Hepatocyte (in vitro differentiated cells): ENCODE measurements at regions not wholly inside any gene's neighbourhood (a gene's known extent, or its start where the extent isn't known, plus 50 kb on each side); places are given as distances from the start of the nearest gene placed in this dataset.

Experiments used
- DNase-seq: peaks from one replicate; pipeline ENCODE4 v3.0.0-alpha.2; 2016; ENCODE audit warnings: low spot score
- H2AFZ ChIP-seq: fragments of 200-600 bp; sonication (generic); 2 replicates; pipeline ENCODE4 v1.6.0; 2016; ENCODE audit warnings: antibody characterized with exemption, mild to moderate bottlenecking
- H3K27ac ChIP-seq: fragments of 200-600 bp; sonication (generic); 2 replicates; pipeline ENCODE4 v1.5.1; 2016; ENCODE audit warnings: mild to moderate bottlenecking
- H3K27me3 ChIP-seq: fragments of 200-600 bp; sonication (generic); 2 replicates; pipeline ENCODE4 v1.6.1; 2016
- H3K36me3 ChIP-seq: fragments of 200-600 bp; sonication (generic); replicated peaks from 2 replicates; pipeline ENCODE4 v1.5.1; 2016; ENCODE audit warnings: low read depth; ENCODE audit not compliant: insufficient read depth
- H3K4me1 ChIP-seq: fragments of 200-600 bp; sonication (generic); 2 replicates; pipeline ENCODE4 v1.5.1; 2016; ENCODE audit warnings: mild to moderate bottlenecking, moderate library complexity; ENCODE audit not compliant: insufficient read depth
- H3K4me2 ChIP-seq: fragments of 200-600 bp; sonication (generic); 2 replicates; pipeline ENCODE4 v1.6.0; 2016
- H3K4me3 ChIP-seq: fragments of 200-600 bp; sonication (generic); 2 replicates; pipeline ENCODE4 v1.5.1; 2016; ENCODE audit warnings: mild to moderate bottlenecking
- H3K79me2 ChIP-seq: fragments of 200-600 bp; sonication (generic); 2 replicates; pipeline ENCODE4 v1.6.0; 2017; ENCODE audit warnings: mild to moderate bottlenecking
- H3K9me2 ChIP-seq: fragments of 200-600 bp; sonication (generic); replicated peaks from 2 replicates; pipeline ENCODE4 v1.6.0; 2017; ENCODE audit warnings: mild to moderate bottlenecking; ENCODE audit not compliant: insufficient read depth
- H3K9me3 ChIP-seq: fragments of 200-600 bp; sonication (generic); 2 replicates; pipeline ENCODE4 v1.5.1; 2016; ENCODE audit warnings: low read depth, mild to moderate bottlenecking
- H4K20me1 ChIP-seq: fragments of 200-600 bp; sonication (generic); 2 replicates; pipeline ENCODE4 v1.6.0; 2016; ENCODE audit warnings: mild to moderate bottlenecking; ENCODE audit not compliant: insufficient read depth, poor library complexity, severe bottlenecking
- EZH2 ChIP-seq: fragments of 200-600 bp; sonication (generic); IDR thresholded peaks from 2 replicates; pipeline ENCODE4 v1.6.1; 2016; ENCODE audit warnings: antibody characterized with exemption, mild to moderate bottlenecking, borderline replicate concordance
- EZH2phosphoT487 ChIP-seq: fragments of 200-600 bp; sonication (generic); IDR thresholded peaks from one replicate; pipeline ENCODE4 v1.6.1; 2018; ENCODE audit warnings: antibody characterized with exemption, mild to moderate bottlenecking, low read depth, moderate library complexity; ENCODE audit not compliant: unreplicated experiment, severe bottlenecking
- WGBS: methylation state at CpG from one replicate; pipeline ENCODE4 v1.1.6; 2016; ENCODE audit warnings: low lambda C conversion rate; ENCODE audit errors: missing lambda C conversion rate; 5-methylcytosine and 5-hydroxymethylcytosine counted together
- TF ChIP-seq, protein P1 (sequence below): fragments of 200-600 bp; sonication (generic); IDR thresholded peaks from 2 replicates; pipeline ENCODE4 v1.5.1; 2016; ENCODE audit warnings: antibody characterized with exemption, mild to moderate bottlenecking; ENCODE audit not compliant: poor library complexity

GRCh38 chr20:6298049-6298448 lies 175.2 kb upstream of the FERMT1 start:
- Histone ChIP-seq H3K9me2 (no peaks in the 10 kb centered on the region), H3K4me2 (no peak overlapping the region), H3K27me3 (no peaks in the 10 kb centered on the region), H3K36me3 (no peaks in the 10 kb centered on the region), H4K20me1 (no peaks in the 10 kb centered on the region), H3K4me1 (peaks cover 17% of the 10 kb centered on the region), H2AFZ (no peak overlapping the region), H3K27ac (no peak overlapping the region), H3K79me2 (no peaks in the 10 kb centered on the region), H3K4me3 (no peak overlapping the region), H3K9me3 (no peaks in the 10 kb centered on the region)
- TF ChIP-seq EZH2 (no peak), EZH2phosphoT487 (no peak)
- TF ChIP-seq, protein P1, sequence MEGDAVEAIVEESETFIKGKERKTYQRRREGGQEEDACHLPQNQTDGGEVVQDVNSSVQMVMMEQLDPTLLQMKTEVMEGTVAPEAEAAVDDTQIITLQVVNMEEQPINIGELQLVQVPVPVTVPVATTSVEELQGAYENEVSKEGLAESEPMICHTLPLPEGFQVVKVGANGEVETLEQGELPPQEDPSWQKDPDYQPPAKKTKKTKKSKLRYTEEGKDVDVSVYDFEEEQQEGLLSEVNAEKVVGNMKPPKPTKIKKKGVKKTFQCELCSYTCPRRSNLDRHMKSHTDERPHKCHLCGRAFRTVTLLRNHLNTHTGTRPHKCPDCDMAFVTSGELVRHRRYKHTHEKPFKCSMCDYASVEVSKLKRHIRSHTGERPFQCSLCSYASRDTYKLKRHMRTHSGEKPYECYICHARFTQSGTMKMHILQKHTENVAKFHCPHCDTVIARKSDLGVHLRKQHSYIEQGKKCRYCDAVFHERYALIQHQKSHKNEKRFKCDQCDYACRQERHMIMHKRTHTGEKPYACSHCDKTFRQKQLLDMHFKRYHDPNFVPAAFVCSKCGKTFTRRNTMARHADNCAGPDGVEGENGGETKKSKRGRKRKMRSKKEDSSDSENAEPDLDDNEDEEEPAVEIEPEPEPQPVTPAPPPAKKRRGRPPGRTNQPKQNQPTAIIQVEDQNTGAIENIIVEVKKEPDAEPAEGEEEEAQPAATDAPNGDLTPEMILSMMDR: no peak
- 74% methylated on average over 7 of the region's 7 CpGs for WGBS
- no peak for DNase-seq

GRCh38 chr20:6295867-6296256 lies 173.0 kb upstream of the FERMT1 start:
- Histone ChIP-seq H3K4me3 (no peak overlapping the region), H3K36me3 (no peaks in the 10 kb centered on the region), H2AFZ (no peak overlapping the region), H3K27ac (peak overlapping the region; percentile 2), H3K9me2 (no peaks in the 10 kb centered on the region), H3K4me2 (no peak overlapping the region), H3K4me1 (peaks cover 17% of the 10 kb centered on the region), H3K27me3 (no peaks in the 10 kb centered on the region), H4K20me1 (no peaks in the 10 kb centered on the region), H3K9me3 (no peaks in the 10 kb centered on the region), H3K79me2 (no peaks in the 10 kb centered on the region)
- no peak for DNase-seq
- TF ChIP-seq, protein P1: no peak
- TF ChIP-seq EZH2phosphoT487 (no peak), EZH2 (no peak)

DNA sequence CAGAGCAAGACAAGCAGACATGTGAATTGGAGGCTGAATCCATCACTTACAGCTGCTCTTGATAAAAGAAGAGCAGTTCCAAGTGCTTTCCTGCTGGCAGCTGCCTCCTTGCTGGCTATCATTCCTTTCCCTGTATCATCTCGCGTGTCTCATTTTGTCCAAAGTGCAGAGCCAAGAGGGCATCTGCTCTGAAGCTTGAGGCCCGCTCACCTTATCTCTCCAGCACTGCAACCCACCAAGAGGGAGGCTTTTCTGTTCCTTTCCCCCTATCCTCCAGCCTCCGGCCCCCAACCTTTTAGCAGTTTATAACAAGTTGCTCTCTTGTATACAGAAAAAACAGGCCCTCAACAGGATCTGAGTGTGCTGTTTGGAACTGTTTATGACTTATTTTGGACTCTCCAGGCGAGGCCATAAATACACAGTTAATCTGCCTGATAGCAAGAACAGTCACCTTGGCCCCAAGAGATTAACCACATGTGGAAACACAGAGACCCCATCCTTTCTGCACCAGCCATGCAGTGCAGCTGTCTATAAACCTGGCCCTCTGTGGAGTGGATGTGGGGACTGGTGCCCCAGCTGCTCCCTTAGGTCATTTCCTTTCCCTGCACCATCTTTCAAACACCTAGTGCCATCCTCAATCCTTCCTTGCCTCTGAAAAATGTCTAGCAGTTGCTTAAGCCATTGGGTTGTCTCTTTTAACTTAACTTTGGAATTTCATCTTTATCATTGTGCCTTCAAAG lies 172.5 kb upstream of the FERMT1 start:
- Histone ChIP-seq H3K9me2 (no peaks in the 10 kb centered on the region), H3K27ac (peak overlapping the region; percentile 2), H3K9me3 (no peaks in the 10 kb centered on the region), H3K27me3 (no peaks in the 10 kb centered on the region), H2AFZ (no peak overlapping the region), H3K4me1 (peaks cover 17% of the 10 kb centered on the region), H3K36me3 (no peaks in the 10 kb centered on the region), H3K4me2 (peak overlapping the region; percentile 9), H3K4me3 (no peak overlapping the region), H4K20me1 (no peaks in the 10 kb centered on the region), H3K79me2 (no peaks in the 10 kb centered on the region)
- peak; percentile 43 for DNase-seq
- WGBS: 44% methylated on average over 5 of the region's 5 CpGs
- TF ChIP-seq, protein P1: no peak

DNA sequence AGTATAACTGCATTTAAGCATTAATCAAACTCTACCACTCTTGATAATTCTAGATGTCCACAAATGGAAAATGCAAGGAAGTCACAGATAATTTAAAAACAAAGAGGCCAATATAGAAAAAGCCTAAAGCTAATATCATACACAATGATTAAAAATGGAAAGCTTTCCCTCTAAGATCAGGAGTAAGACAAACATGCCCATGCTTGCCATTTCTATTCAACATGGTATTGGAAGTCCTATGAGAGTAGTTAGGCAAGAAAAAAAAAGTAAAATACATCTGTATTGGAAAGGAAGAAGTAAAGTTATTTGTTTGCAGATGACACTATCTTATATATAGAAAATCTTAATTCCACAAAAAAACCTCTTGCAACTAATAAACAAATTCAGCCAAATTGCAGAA lies 164.6 kb upstream of the FERMT1 start:
- TF ChIP-seq EZH2: no peak
- no peak for TF ChIP-seq EZH2phosphoT487
- TF ChIP-seq, protein P1: no peak
- no peak for DNase-seq
- Histone ChIP-seq H3K4me1 (no peaks in the 10 kb centered on the region), H3K27me3 (no peaks in the 10 kb centered on the region), H3K36me3 (no peaks in the 10 kb centered on the region), H4K20me1 (no peaks in the 10 kb centered on the region), H2AFZ (no peak overlapping the region), H3K4me2 (no peak overlapping the region), H3K9me3 (peaks cover 7% of the 10 kb centered on the region), H3K9me2 (no peaks in the 10 kb centered on the region), H3K4me3 (no peak overlapping the region), H3K79me2 (no peaks in the 10 kb centered on the region), H3K27ac (no peak overlapping the region)
